ENCODE measurements at regions not wholly inside any gene's neighbourhood (a gene's known extent, or its start where the extent isn't known, plus 50 kb on each side); places are given as distances from the start of the nearest gene placed in this dataset.

DNA sequence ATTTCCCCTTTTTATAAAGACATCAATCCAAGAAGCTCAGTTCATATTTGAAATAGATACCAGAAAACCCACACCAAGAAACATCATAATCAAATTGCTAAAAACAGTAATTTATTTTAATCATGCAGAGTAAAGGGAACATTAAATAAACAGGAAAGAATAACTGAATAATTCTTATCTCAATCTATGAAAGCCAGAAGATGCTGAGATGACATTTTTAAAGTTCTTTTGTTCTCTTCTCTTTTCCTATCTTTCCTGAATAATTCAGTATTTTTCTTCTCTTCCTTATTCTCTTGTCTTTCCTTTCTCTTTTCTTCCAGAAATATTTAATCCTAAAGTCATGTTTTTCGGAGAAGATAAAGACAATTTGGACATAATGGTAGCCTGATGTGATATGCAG is 259.0 kb upstream of the OPRM1 start:
- Mint-ChIP-seq H3K27ac (no peak overlapping the region), H3K4me1 (no peaks in the 10 kb centered on the region), H3K27me3 (ENCODE audit: low read depth) (no peaks in the 10 kb centered on the region), H3K9me3 (peaks cover 2% of the 10 kb centered on the region), H3K4me3 (no peak overlapping the region), H3K36me3 (ENCODE audit: low read depth) (no peaks in the 10 kb centered on the region)
- TF ChIP-seq, protein P1, sequence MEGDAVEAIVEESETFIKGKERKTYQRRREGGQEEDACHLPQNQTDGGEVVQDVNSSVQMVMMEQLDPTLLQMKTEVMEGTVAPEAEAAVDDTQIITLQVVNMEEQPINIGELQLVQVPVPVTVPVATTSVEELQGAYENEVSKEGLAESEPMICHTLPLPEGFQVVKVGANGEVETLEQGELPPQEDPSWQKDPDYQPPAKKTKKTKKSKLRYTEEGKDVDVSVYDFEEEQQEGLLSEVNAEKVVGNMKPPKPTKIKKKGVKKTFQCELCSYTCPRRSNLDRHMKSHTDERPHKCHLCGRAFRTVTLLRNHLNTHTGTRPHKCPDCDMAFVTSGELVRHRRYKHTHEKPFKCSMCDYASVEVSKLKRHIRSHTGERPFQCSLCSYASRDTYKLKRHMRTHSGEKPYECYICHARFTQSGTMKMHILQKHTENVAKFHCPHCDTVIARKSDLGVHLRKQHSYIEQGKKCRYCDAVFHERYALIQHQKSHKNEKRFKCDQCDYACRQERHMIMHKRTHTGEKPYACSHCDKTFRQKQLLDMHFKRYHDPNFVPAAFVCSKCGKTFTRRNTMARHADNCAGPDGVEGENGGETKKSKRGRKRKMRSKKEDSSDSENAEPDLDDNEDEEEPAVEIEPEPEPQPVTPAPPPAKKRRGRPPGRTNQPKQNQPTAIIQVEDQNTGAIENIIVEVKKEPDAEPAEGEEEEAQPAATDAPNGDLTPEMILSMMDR (IDR thresholded peaks at IDR 0.05; ENCODE audit: unreplicated experiment in 3 of 3): no peak

DNA sequence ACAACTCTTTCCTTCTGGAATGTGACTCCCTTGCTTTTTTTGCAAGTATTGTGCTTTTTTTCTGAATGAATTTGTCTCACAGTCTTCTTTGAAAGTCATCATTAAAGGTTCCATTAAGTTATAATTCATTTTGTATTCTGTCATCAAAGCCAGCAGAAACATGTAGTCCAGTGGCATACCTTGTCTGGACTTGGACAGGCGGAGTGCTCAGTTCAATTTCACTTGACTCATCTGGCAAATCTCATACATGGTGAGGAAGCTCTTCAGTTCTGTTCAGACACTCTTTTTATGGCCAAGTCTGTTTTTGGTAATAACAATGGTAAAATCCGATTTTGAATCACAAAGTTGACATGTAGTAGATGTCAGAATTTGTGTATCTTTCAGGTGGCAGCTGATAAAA is 260.8 kb upstream of the OPRM1 start:
- TF ChIP-seq, protein P1 (IDR thresholded peaks at IDR 0.05; ENCODE audit: unreplicated experiment in 3 of 3): no peak
- Mint-ChIP-seq H3K27ac (no peak overlapping the region), H3K4me3 (no peak overlapping the region), H3K4me1 (no peaks in the 10 kb centered on the region), H3K9me3 (peaks cover 2% of the 10 kb centered on the region), H3K36me3 (ENCODE audit: low read depth) (no peaks in the 10 kb centered on the region), H3K27me3 (ENCODE audit: low read depth) (no peaks in the 10 kb centered on the region)

DNA sequence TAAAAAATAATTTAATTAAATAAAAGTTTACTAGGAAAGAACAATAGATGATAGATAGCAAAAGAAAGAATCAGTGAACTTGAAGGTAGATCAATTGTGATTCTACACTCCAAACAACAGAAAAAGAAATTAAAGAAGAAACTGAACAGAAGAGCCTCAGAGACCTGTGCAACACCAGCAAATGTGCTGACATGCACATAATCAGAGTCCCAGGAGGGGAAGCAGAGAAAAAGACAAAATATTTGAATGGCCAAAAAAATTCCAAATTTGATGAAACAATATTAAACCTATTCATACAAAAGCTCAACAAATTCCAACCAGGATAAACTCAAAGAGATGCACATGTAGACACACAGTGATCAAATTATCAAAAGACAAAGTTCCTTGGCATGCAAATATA is 267.5 kb upstream of the OPRM1 start:
- Mint-ChIP-seq H3K9me3 (no peaks in the 10 kb centered on the region), H3K27me3 (ENCODE audit: low read depth) (no peaks in the 10 kb centered on the region), H3K4me1 (no peaks in the 10 kb centered on the region), H3K36me3 (ENCODE audit: low read depth) (no peaks in the 10 kb centered on the region), H3K4me3 (no peak overlapping the region), H3K27ac (no peak overlapping the region)
- TF ChIP-seq, protein P1 (IDR thresholded peaks at IDR 0.05; ENCODE audit: unreplicated experiment in 3 of 3): no peak

DNA sequence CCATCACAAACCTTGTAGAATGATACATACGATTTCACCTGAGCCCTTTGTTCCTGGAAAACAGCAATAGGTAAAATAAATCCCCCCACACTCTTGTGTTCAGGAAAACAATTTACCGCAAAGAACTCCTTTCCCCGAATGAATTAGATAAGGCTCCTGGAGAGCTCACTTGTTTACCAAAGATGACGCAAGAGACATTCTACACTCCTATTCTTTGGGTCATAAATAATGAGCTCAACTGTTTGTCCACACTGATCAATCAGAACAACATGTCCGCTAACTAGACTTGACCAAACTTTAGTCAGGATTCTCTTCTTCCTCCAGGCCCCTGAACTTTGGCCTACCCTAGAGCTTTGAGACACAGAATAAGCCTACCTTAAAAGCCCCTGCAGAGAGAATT is 271.9 kb upstream of the OPRM1 start:
- no peaks in the 10 kb centered on the region for H3K36me3 Mint-ChIP-seq (ENCODE audit: low read depth)
- no peak overlapping the region for H3K27ac Mint-ChIP-seq
- H3K27me3 Mint-ChIP-seq (ENCODE audit: low read depth): no peaks in the 10 kb centered on the region
- no peaks in the 10 kb centered on the region for H3K9me3 Mint-ChIP-seq
- no peak overlapping the region for H3K4me3 Mint-ChIP-seq
- TF ChIP-seq, protein P1 (IDR thresholded peaks at IDR 0.05; ENCODE audit: unreplicated experiment in 3 of 3): no peak
- no peaks in the 10 kb centered on the region for H3K4me1 Mint-ChIP-seq

DNA sequence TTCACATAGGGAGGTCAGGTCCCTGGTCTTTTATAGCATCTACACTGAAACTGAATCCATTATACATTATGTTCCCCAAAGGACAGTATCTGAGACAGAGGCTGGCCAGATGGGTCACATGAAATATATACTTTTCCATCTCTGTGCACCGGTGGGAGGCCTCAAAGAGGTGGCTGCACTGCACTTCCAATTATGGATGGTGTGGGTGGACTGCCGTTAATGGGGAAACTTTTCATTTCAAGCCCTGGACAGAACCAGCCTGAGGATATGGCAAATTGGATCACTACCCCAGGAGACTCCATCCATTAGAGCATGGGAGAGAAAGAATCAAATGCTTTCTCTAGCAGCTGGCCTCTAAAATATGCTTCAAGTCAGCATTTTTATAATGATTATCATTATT is 280.5 kb upstream of the OPRM1 start:
- no peaks in the 10 kb centered on the region for H3K27me3 Mint-ChIP-seq (ENCODE audit: low read depth)
- TF ChIP-seq, protein P1 (IDR thresholded peaks at IDR 0.05; ENCODE audit: unreplicated experiment in 3 of 3): no peak
- H3K4me1 Mint-ChIP-seq: peaks cover 24% of the 10 kb centered on the region
- no peak overlapping the region for H3K4me3 Mint-ChIP-seq
- H3K9me3 Mint-ChIP-seq: peaks cover 3% of the 10 kb centered on the region
- H3K36me3 Mint-ChIP-seq (ENCODE audit: low read depth): no peaks in the 10 kb centered on the region
- H3K27ac Mint-ChIP-seq: peak overlapping the region in 1 of 3 experiments; percentile 29

DNA sequence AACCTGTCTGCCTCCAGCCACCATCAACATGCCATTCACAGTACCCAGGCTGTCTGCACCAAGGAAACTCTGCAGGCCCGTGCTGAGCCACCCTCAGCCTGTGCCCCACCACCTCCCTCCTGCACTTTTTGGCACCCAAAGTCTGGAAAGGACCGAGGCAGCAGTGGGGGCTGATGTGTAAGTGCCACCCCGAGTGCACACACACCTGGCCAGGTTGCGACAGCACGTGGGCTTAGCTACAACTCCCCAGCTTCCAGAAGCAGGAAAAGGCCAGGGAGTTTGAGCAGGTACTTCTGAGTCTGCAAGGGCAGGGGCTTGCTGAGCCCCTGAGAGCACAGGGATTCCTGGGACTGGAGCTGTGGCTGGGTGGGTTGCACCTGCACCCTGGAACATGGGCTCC is 303.3 kb upstream of the OPRM1 start:
- Mint-ChIP-seq H3K27me3 (ENCODE audit: low read depth) (no peaks in the 10 kb centered on the region), H3K4me3 (no peak overlapping the region), H3K36me3 (ENCODE audit: low read depth) (no peaks in the 10 kb centered on the region), H3K9me3 (no peaks in the 10 kb centered on the region), H3K27ac (no peak overlapping the region), H3K4me1 (no peaks in the 10 kb centered on the region)
- TF ChIP-seq, protein P1 (IDR thresholded peaks at IDR 0.05; ENCODE audit: unreplicated experiment in 3 of 3): no peak

Measured in nephron (organoid).